HG02938 (cell line): ENCODE measurements at regions not wholly inside any gene's neighbourhood (a gene's known extent, or its start where the extent isn't known, plus 50 kb on each side); places are given as distances from the start of the nearest gene placed in this dataset.

Source experiments
- ATAC-seq: cut with Tn5 transposase; IDR thresholded peaks from one replicate; pipeline ENCODE4 v1.9.1; 2021; ENCODE audit warnings: mild to moderate bottlenecking, moderate library complexity; ENCODE audit not compliant: unreplicated experiment

GRCh38 chr21:24939291-24939690 is 668.0 kb downstream of the MRPL39 start:
- no peak for ATAC-seq

- ATAC-seq, result no peak
These were observed 668.7 kb downstream of the MRPL39 start for GRCh38 chr21:24938573-24938972.

DNA sequence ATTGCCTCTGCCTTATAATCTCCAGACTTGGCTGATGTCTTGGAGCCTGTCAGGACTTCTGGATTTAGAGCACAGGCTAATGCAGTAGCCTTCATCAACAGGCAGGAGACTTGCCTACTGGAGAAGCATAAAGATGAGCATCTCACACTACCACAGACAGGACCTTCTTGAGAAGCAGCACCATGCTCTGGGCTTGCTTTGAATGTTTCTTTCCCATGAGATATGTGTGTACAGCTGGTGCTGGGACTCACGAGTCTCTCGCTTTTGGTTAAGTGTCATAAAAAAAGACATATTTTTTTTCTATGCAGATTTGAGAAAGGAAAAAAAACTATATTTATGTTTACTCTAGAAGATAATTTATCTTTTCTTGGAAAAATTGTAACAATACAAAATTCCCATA is 671.3 kb downstream of the MRPL39 start:
- no peak for ATAC-seq

DNA sequence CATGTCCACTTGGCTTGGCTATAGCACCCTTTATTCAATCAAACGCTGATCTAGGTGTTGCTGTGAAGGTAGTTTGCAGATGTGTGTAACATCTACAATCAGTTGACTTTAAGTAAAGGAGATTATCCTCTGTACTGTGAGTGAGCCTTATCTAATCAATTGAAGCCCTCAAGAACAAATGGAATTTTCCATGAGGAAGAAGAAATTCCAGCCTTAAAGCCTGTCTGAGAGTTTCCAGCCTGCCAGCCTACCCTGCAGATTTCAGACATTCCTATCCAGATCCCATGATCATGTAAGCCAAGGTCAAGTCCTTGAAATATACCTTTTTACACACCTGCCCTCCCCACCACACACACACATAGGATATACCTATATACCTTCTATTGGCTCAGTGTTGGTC is 696.7 kb downstream of the MRPL39 start:
- no peak for ATAC-seq

GRCh38 chr21:24903994-24904635 is 703.2 kb downstream of the MRPL39 start:
- no peak for ATAC-seq

- ATAC-seq, result peak; percentile 57
These were observed 708.1 kb downstream of the MRPL39 start for GRCh38 chr21:24899138-24899537.

- ATAC-seq, result peak; percentile 35
These were observed 709.4 kb downstream of the MRPL39 start for GRCh38 chr21:24897883-24898282.

DNA sequence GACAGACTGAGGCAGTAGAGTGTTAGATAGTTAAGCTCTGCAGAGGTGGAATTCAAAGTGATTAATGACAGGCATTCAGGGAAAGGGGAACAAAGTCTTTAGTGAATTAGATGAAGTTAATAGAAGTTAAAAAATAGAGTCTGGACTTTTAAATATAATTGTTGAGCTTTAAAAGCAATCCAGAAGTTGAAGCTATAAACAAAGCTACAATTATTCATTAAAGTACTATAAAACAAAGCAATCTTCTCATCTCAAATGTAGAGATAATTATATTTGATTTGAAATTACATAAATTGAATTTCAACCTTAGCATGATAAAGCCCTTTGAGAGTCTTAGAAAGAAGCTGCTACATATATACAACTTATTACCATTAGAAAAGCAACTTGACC is 710.6 kb downstream of the MRPL39 start:
- ATAC-seq, result no peak

DNA sequence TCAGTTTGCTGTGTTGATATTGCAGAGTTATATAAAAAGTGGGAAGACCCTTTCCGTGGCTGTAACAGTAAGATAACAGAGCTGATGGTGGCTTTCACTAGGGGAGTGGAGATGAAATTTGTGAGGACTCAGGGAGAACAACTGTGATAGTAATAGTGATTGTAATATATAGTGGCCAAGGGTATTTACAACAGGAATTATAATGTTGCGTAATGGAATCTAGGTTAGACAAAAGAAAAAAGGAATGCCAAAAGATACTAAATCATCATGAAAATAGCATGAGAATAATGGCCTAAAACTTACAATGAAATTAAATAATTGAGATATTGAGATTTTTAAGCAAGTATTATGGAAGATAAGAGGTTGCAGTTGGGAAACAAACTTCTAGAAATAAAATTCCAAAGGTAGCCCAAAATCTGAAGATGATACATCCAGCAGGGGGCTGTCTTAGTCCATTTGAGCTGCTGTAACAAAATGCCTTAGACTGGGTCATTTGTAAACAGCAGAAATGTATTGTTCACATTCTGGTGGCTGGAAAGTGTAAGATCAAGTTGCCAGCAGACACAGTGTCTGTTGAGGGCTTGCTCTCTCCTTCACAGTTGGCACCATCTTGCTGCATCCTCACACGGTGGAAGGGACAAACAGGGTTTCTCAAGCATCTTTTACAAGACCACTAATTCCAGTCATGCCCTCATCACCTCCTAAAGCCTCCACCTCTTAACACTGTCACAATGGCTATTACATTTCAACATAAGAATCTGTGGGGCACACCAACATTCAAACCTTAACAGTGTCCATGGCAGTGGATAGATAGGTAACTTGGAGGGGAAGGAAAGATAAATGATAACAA is 711.2 kb downstream of the MRPL39 start:
- ATAC-seq, result peak; percentile 71

DNA sequence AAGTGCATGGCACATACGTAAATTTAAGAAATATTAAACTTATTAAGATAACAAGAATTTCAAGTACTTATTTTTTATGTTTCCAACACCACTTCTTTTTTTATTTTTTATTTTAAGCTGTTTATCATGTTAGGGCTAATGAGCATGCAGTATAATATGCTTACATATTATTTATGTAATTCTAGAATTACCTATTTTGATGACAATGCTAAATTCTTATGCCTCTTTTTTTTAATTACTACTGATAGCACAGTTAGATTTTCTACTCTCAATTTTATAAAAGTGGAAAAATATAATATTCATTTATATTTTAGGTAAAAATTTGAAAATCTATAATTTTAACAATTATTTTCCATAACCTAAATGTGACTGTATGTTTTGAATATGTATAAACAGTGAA is 713.0 kb downstream of the MRPL39 start:
- ATAC-seq, result no peak

DNA sequence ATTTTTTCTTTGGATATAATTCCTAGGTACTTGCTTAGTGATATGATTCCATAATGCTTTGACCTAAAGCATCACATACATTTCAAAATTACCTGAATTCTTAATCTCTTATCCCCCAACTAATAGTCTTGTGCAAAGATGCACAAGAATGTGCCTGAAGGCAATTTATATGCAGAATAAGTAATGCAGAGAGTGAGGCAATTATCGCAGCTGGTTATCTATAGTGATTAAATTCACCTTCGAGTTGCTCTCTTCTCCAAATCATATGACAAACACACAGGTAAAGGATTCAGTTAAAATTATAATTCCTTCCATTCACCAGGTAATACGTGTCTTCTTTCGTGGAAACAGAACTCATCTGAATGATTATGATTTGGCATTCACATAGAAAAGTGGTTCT is 717.3 kb downstream of the MRPL39 start:
- ATAC-seq, result no peak

GRCh38 chr21:24881506-24881905 is 725.8 kb downstream of the MRPL39 start:
- no peak for ATAC-seq

DNA sequence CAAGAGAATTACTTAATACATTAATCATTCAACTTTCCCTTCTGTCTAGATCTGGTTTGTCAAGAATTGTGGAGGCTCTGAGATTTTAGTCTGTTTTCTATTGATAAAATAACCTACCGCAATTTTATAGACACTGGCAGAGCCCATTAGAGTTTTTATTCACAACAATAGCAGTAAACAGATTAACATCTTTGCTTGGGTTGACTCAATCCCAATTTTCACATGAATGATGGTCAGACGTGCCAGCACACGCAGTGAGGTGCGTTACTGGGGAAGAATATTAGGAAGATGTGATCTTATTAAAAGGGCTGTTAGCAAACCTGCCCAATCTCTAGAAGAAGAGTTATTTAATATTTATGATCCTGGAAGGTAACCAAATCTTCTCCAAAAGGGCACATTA is 736.6 kb downstream of the MRPL39 start:
- ATAC-seq, result no peak

GRCh38 chr21:24869862-24870261 is 737.4 kb downstream of the MRPL39 start:
- no peak for ATAC-seq

DNA sequence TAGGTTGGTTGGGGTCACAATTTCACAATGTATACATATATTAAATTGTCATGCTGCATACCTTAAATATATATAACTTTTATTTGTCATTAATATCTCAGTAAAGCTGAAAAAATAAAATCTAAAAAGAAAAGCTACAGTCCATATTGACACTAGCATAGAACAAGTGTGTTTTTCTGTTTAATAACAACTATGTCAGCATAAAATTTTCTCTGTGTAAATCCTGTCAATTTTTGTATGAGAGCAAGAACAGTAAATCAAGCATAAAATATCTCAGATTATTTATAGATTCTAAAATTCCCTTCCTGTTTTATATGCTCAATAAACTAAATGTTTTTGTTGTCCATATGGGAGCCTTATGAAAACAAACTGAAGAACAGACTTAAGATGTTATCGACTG is 739.2 kb downstream of the MRPL39 start:
- no peak for ATAC-seq

- ATAC-seq, result no peak
These were observed 745.8 kb downstream of the MRPL39 start for GRCh38 chr21:24861471-24861870.

GRCh38 chr21:24856326-24856725 is 751.0 kb downstream of the MRPL39 start:
- no peak for ATAC-seq

DNA sequence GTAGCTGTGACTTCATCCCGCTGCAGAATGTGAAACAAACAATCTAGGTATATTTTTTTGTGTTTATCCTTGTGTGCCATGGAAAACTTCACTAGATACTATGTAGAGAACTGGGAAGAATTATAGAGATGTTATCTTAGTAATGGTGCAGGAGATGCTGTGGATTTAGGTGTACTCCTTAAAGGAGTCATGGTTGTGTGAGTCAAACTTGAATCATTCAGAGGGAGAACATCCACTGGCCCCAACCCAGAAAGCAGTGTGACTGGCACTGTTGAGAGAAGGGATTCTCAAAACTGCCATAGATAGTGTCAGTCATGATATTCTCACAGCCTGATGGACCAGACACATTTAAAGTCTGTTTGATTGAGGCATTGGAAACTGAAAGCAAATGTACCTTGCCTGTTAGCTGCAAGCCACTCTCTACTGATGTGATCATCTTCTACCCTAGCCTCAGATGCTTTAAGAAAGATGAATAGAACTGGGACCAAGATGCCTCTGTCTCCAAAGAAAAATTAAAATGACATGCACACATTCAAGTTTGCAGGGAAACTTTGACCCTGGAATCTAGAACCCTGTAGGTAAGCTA is 754.6 kb downstream of the MRPL39 start:
- ATAC-seq, result no peak

GRCh38 chr21:24850121-24850520 is 757.2 kb downstream of the MRPL39 start:
- no peak for ATAC-seq

DNA sequence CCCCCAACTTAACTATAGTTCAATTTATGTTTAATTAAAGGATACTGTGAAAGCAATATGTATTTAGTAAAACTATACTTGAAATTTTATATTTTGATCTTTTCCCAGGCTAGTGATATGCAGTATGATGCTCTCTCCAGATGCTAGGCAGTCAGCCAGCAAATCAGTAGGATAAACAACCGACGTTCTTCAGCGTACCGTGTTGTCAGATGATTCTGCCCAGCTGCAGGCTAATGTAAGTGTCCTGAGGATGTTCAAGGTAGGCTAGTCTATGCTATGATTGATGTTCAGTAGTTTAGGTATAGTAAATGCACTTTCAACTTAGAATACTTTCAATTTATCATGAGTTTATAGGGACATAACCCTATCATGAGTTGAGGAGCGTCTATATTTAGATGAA is 762.6 kb downstream of the MRPL39 start:
- ATAC-seq, result no peak

DNA sequence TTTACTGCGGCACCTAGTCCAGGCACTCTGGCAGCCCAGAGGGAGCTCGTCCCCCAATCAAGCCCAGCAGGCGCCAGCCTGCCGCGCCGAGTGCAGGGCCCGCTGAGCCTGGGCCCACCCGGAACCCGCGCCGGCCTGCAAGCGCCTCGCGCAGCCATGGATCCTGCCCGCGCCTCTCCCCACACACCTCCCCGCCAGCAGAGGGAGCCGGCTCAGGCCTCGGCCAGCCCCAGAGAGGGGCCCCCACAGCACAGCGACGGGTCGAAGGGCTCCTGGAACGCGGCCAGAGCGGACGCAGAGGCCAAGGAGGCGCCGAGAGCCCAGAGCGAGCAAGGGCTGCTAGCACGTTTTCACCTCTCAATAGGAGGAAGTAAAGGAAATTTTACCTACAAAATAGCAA is 767.0 kb downstream of the MRPL39 start:
- ATAC-seq, result no peak

- no peak for ATAC-seq
These were observed 774.3 kb downstream of the MRPL39 start for GRCh38 chr21:24832961-24833360.
